Astrocyte (in vitro differentiated cells and primary cell): ENCODE measurements at regions not wholly inside any gene's neighbourhood (a gene's known extent, or its start where the extent isn't known, plus 50 kb on each side); places are given as distances from the start of the nearest gene placed in this dataset.

Experiments used
- DNase-seq: peaks from one replicate; pipeline ENCODE4 v3.0.0-alpha.2; 2010; ENCODE audit warnings: low read depth
- FAIRE-seq: peaks from 2 replicates; lab custom pipeline; 2011; peaks lifted over from hg19 to GRCh38; lab: Jason Lieb, UNC
- H2AFZ ChIP-seq: 2 replicates; pipeline ENCODE4 v1.6.0; 2012; ENCODE audit warnings: low read depth, low read length, inconsistent platforms
- H3K27ac ChIP-seq: 2 replicates; pipeline ENCODE4 v1.5.1; 2011; ENCODE audit warnings: low read depth, low read length, inconsistent platforms
- H3K27me3 ChIP-seq: 2 replicates; pipeline ENCODE4 v1.6.0; 2011; ENCODE audit warnings: low read length, inconsistent platforms; ENCODE audit not compliant: insufficient read depth
- H3K36me3 ChIP-seq: 2 replicates; pipeline ENCODE4 v1.5.1; 2011; ENCODE audit warnings: low read length, inconsistent platforms; ENCODE audit not compliant: insufficient read depth
- H3K4me1 ChIP-seq: 2 replicates; pipeline ENCODE4 v1.5.1; 2011; ENCODE audit warnings: low read length, inconsistent platforms; ENCODE audit not compliant: insufficient read depth
- H3K4me2 ChIP-seq: 2 replicates; pipeline ENCODE4 v1.6.0; 2012; ENCODE audit warnings: low read length, inconsistent platforms
- H3K4me3 ChIP-seq: 2 replicates; pipeline ENCODE4 v1.5.1; 2011; ENCODE audit warnings: low read depth, mild to moderate bottlenecking, low read length, inconsistent platforms; ENCODE audit not compliant: insufficient read depth
- H3K79me2 ChIP-seq: 2 replicates; pipeline ENCODE4 v1.6.0; 2012; ENCODE audit warnings: mild to moderate bottlenecking, low read length, inconsistent platforms; ENCODE audit not compliant: insufficient read depth
- H3K9ac ChIP-seq: 2 replicates; pipeline ENCODE4 v1.6.0; 2012; ENCODE audit warnings: mild to moderate bottlenecking, low read length, inconsistent platforms
- H3K9me3 ChIP-seq: 2 replicates; pipeline ENCODE4 v1.5.1; 2012; ENCODE audit warnings: low read depth, mild to moderate bottlenecking, low read length, inconsistent platforms; ENCODE audit not compliant: insufficient read depth
- H4K20me1 ChIP-seq: 2 replicates; pipeline ENCODE4 v1.6.0; 2012; ENCODE audit warnings: low read length, inconsistent platforms; ENCODE audit not compliant: insufficient read depth
- H3K27ac Mint-ChIP-seq: one replicate; pipeline ENCODE4 v1.8.0; 2021; ENCODE audit warnings: mild to moderate bottlenecking, mixed read lengths; ENCODE audit not compliant: unreplicated experiment
- H3K27me3 Mint-ChIP-seq: one replicate; pipeline ENCODE4 v1.8.0; 2021; ENCODE audit warnings: low read depth, mixed read lengths; ENCODE audit not compliant: unreplicated experiment
- H3K36me3 Mint-ChIP-seq: one replicate; pipeline ENCODE4 v1.8.0; 2021; ENCODE audit warnings: low read depth, mixed read lengths; ENCODE audit not compliant: unreplicated experiment
- H3K4me1 Mint-ChIP-seq: one replicate; pipeline ENCODE4 v1.8.0; 2021; ENCODE audit warnings: low read depth, mixed read lengths; ENCODE audit not compliant: unreplicated experiment
- H3K4me3 Mint-ChIP-seq: one replicate; pipeline ENCODE4 v1.8.0; 2021; ENCODE audit warnings: mild to moderate bottlenecking, moderate library complexity, mixed read lengths; ENCODE audit not compliant: unreplicated experiment
- H3K9me3 Mint-ChIP-seq: one replicate; pipeline ENCODE4 v1.8.0; 2021; ENCODE audit warnings: mild to moderate bottlenecking, mixed read lengths; ENCODE audit not compliant: unreplicated experiment
- EZH2 ChIP-seq: IDR thresholded peaks from 2 replicates; pipeline ENCODE4 v1.6.1; 2012; ENCODE audit warnings: mild to moderate bottlenecking, low read length, inconsistent platforms; ENCODE audit not compliant: insufficient read depth
- TF ChIP-seq, protein P1 (sequence below): IDR thresholded peaks from 2 replicates; pipeline ENCODE4 v1.5.1; 2011; ENCODE audit warnings: low read depth, mild to moderate bottlenecking, inconsistent platforms, low read length, moderate library complexity; ENCODE audit not compliant: insufficient read depth

DNA sequence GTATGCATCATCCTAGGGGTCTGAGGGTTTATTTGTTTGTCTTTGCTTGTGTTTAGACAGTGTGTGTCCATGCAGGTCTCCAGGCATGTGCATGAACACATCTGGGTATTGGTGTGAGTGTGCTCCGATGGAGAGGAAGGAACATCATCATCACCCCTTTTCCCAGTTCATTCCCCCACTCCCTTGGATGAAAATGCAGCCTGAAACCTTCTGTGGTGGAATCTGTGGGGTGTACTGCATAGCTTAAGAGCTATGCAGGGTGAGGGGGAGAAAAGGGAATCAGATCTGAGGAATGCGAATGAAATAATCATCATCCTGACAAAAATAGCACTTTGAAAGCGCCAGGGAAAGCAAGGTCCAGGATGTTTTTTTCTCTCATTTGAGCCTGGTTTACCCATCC lies 520.1 kb downstream of the NTRK3 start:
- FAIRE-seq (peak; percentile 68), DNase-seq (peak; percentile 86)
- H3K27ac Mint-ChIP-seq = peak overlapping the region; percentile 89

DNA sequence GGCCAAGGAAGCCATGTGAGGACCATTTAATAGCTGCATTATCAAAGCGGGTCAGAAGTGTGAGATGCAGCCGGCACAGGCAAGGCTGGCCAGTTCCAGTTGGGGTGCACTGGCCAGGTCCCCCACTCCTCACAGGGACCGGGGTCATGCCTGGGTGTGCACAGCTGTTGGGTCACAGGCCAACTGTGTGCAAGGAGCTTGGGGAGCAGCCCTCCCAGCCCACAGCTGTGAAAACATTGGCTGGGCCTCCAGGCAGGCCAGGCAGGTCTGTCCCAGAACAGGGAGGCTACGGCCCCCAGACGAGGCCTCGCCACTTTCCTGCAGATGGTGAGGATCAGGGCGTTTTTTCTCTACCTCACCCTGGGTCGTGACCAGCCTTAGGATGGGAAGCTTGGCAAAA lies 521.0 kb downstream of the NTRK3 start:
- no peaks in the 10 kb centered on the region for H3K36me3 Mint-ChIP-seq

More for the DNA sequence above, 520.1 kb downstream of the NTRK3 start:
- H3K4me3 ChIP-seq = no peak overlapping the region
- H2AFZ ChIP-seq = no peak overlapping the region
- Mint-ChIP-seq H3K4me1 (peaks cover 64% of the 10 kb centered on the region), H3K4me3 (no peak overlapping the region), H3K9me3 (peaks cover 3% of the 10 kb centered on the region), H3K36me3 (no peaks in the 10 kb centered on the region), H3K27me3 (no peaks in the 10 kb centered on the region)
- H3K27me3 ChIP-seq = no peaks in the 10 kb centered on the region
- no peaks in the 10 kb centered on the region for H3K9me3 ChIP-seq
- no peaks in the 10 kb centered on the region for H3K36me3 ChIP-seq
- H3K27ac ChIP-seq = peak overlapping the region; percentile 66
- TF ChIP-seq, protein P1, sequence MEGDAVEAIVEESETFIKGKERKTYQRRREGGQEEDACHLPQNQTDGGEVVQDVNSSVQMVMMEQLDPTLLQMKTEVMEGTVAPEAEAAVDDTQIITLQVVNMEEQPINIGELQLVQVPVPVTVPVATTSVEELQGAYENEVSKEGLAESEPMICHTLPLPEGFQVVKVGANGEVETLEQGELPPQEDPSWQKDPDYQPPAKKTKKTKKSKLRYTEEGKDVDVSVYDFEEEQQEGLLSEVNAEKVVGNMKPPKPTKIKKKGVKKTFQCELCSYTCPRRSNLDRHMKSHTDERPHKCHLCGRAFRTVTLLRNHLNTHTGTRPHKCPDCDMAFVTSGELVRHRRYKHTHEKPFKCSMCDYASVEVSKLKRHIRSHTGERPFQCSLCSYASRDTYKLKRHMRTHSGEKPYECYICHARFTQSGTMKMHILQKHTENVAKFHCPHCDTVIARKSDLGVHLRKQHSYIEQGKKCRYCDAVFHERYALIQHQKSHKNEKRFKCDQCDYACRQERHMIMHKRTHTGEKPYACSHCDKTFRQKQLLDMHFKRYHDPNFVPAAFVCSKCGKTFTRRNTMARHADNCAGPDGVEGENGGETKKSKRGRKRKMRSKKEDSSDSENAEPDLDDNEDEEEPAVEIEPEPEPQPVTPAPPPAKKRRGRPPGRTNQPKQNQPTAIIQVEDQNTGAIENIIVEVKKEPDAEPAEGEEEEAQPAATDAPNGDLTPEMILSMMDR = no peak
- no peak for TF ChIP-seq EZH2
- H3K4me2 ChIP-seq = peak overlapping the region; percentile 66
- H3K9ac ChIP-seq = peak overlapping the region; percentile 11
- peaks cover 38% of the 10 kb centered on the region for H3K4me1 ChIP-seq
- H3K79me2 ChIP-seq = no peaks in the 10 kb centered on the region
- H4K20me1 ChIP-seq = no peaks in the 10 kb centered on the region

More for the DNA sequence above, 521.0 kb downstream of the NTRK3 start:
- H3K79me2 ChIP-seq = no peaks in the 10 kb centered on the region
- Mint-ChIP-seq H3K27ac (peak overlapping the region; percentile 75), H3K4me3 (no peak overlapping the region), H3K27me3 (no peaks in the 10 kb centered on the region), H3K4me1 (peaks cover 59% of the 10 kb centered on the region), H3K9me3 (no peaks in the 10 kb centered on the region)
- H3K27me3 ChIP-seq = no peaks in the 10 kb centered on the region
- no peaks in the 10 kb centered on the region for H4K20me1 ChIP-seq
- H3K4me2 ChIP-seq = no peak overlapping the region
- DNase-seq (no peak), FAIRE-seq (no peak)
- H3K36me3 ChIP-seq = no peaks in the 10 kb centered on the region
- H2AFZ ChIP-seq = no peak overlapping the region
- TF ChIP-seq EZH2 = no peak
- TF ChIP-seq, protein P1 = no peak
- no peak overlapping the region for H3K9ac ChIP-seq
- H3K4me1 ChIP-seq = peaks cover 38% of the 10 kb centered on the region
- H3K9me3 ChIP-seq = no peaks in the 10 kb centered on the region
- H3K27ac ChIP-seq = no peak overlapping the region
- no peak overlapping the region for H3K4me3 ChIP-seq
